Astrocyte (in vitro differentiated cells and primary cell): ENCODE measurements at regions not wholly inside any gene's neighbourhood (a gene's known extent, or its start where the extent isn't known, plus 50 kb on each side); places are given as distances from the start of the nearest gene placed in this dataset.
"Not testable (repeated sequence)": the region's sequence is repeated elsewhere in the genome, so short reads cannot be mapped to it uniquely, and the experiment has no call there.

Experiments
- DNase-seq: peaks from one replicate; pipeline ENCODE4 v3.0.0-alpha.2; 2010; ENCODE audit warnings: low read depth
- FAIRE-seq: peaks from 2 replicates; lab custom pipeline; 2011; peaks lifted over from hg19 to GRCh38; lab: Jason Lieb, UNC
- H2AFZ ChIP-seq: 2 replicates; pipeline ENCODE4 v1.6.0; 2012; ENCODE audit warnings: low read depth, low read length, inconsistent platforms
- H3K27ac ChIP-seq: 2 replicates; pipeline ENCODE4 v1.5.1; 2011; ENCODE audit warnings: low read depth, low read length, inconsistent platforms
- H3K27me3 ChIP-seq: 2 replicates; pipeline ENCODE4 v1.6.0; 2011; ENCODE audit warnings: low read length, inconsistent platforms; ENCODE audit not compliant: insufficient read depth
- H3K36me3 ChIP-seq: 2 replicates; pipeline ENCODE4 v1.5.1; 2011; ENCODE audit warnings: low read length, inconsistent platforms; ENCODE audit not compliant: insufficient read depth
- H3K4me1 ChIP-seq: 2 replicates; pipeline ENCODE4 v1.5.1; 2011; ENCODE audit warnings: low read length, inconsistent platforms; ENCODE audit not compliant: insufficient read depth
- H3K4me2 ChIP-seq: 2 replicates; pipeline ENCODE4 v1.6.0; 2012; ENCODE audit warnings: low read length, inconsistent platforms
- H3K4me3 ChIP-seq: 2 replicates; pipeline ENCODE4 v1.5.1; 2011; ENCODE audit warnings: low read depth, mild to moderate bottlenecking, low read length, inconsistent platforms; ENCODE audit not compliant: insufficient read depth
- H3K79me2 ChIP-seq: 2 replicates; pipeline ENCODE4 v1.6.0; 2012; ENCODE audit warnings: mild to moderate bottlenecking, low read length, inconsistent platforms; ENCODE audit not compliant: insufficient read depth
- H3K9ac ChIP-seq: 2 replicates; pipeline ENCODE4 v1.6.0; 2012; ENCODE audit warnings: mild to moderate bottlenecking, low read length, inconsistent platforms
- H3K9me3 ChIP-seq: 2 replicates; pipeline ENCODE4 v1.5.1; 2012; ENCODE audit warnings: low read depth, mild to moderate bottlenecking, low read length, inconsistent platforms; ENCODE audit not compliant: insufficient read depth
- H4K20me1 ChIP-seq: 2 replicates; pipeline ENCODE4 v1.6.0; 2012; ENCODE audit warnings: low read length, inconsistent platforms; ENCODE audit not compliant: insufficient read depth
- H3K27ac Mint-ChIP-seq: one replicate; pipeline ENCODE4 v1.8.0; 2021; ENCODE audit warnings: mild to moderate bottlenecking, mixed read lengths; ENCODE audit not compliant: unreplicated experiment
- H3K27me3 Mint-ChIP-seq: one replicate; pipeline ENCODE4 v1.8.0; 2021; ENCODE audit warnings: low read depth, mixed read lengths; ENCODE audit not compliant: unreplicated experiment
- H3K36me3 Mint-ChIP-seq: one replicate; pipeline ENCODE4 v1.8.0; 2021; ENCODE audit warnings: low read depth, mixed read lengths; ENCODE audit not compliant: unreplicated experiment
- H3K4me1 Mint-ChIP-seq: one replicate; pipeline ENCODE4 v1.8.0; 2021; ENCODE audit warnings: low read depth, mixed read lengths; ENCODE audit not compliant: unreplicated experiment
- H3K4me3 Mint-ChIP-seq: one replicate; pipeline ENCODE4 v1.8.0; 2021; ENCODE audit warnings: mild to moderate bottlenecking, moderate library complexity, mixed read lengths; ENCODE audit not compliant: unreplicated experiment
- H3K9me3 Mint-ChIP-seq: one replicate; pipeline ENCODE4 v1.8.0; 2021; ENCODE audit warnings: mild to moderate bottlenecking, mixed read lengths; ENCODE audit not compliant: unreplicated experiment
- CTCF ChIP-seq: IDR thresholded peaks from 2 replicates; pipeline ENCODE4 v1.5.1; 2011; ENCODE audit warnings: low read depth, mild to moderate bottlenecking, inconsistent platforms, low read length, moderate library complexity; ENCODE audit not compliant: insufficient read depth

- Mint-ChIP-seq H3K9me3 (peaks cover 12% of the 10 kb centered on the region), H3K36me3 (peaks cover 20% of the 10 kb centered on the region)
- H3K4me3 ChIP-seq, H3K27ac ChIP-seq, H3K4me1 Mint-ChIP-seq, H3K36me3 ChIP-seq, H3K27me3 Mint-ChIP-seq, H3K79me2 ChIP-seq, H4K20me1 ChIP-seq, H3K4me2 ChIP-seq, H3K27me3 ChIP-seq, H2AFZ ChIP-seq, H3K4me3 Mint-ChIP-seq, H3K9ac ChIP-seq, H3K27ac Mint-ChIP-seq, DNase-seq, H3K4me1 ChIP-seq: not testable (repeated sequence)
- FAIRE-seq: peak; percentile 59
- H3K9me3 ChIP-seq: peaks cover 29% of the 10 kb centered on the region
These were observed 102.8 kb upstream of the FBXO28 start for GRCh38 chr1:224011153-224011552.

GRCh38 chr1:224005973-224006372, 107.9 kb upstream of the FBXO28 start:
- H4K20me1 ChIP-seq, H3K4me1 ChIP-seq, H3K9me3 ChIP-seq, H3K79me2 ChIP-seq, H3K27ac Mint-ChIP-seq, FAIRE-seq, H3K27ac ChIP-seq, H3K4me1 Mint-ChIP-seq, H3K27me3 Mint-ChIP-seq, H2AFZ ChIP-seq, H3K36me3 ChIP-seq, H3K9ac ChIP-seq, H3K4me3 ChIP-seq, H3K4me3 Mint-ChIP-seq, DNase-seq, H3K27me3 ChIP-seq, H3K4me2 ChIP-seq: not testable (repeated sequence)
- Mint-ChIP-seq H3K36me3 (peaks cover 29% of the 10 kb centered on the region), H3K9me3 (peaks cover 12% of the 10 kb centered on the region)

- H3K9me3 Mint-ChIP-seq, H3K36me3 ChIP-seq, H3K4me2 ChIP-seq, H4K20me1 ChIP-seq, H3K4me1 Mint-ChIP-seq, H3K4me1 ChIP-seq, H2AFZ ChIP-seq, H3K27ac ChIP-seq, H3K4me3 ChIP-seq, DNase-seq, FAIRE-seq, H3K9ac ChIP-seq, H3K9me3 ChIP-seq, H3K79me2 ChIP-seq, H3K27me3 ChIP-seq, H3K27ac Mint-ChIP-seq, H3K27me3 Mint-ChIP-seq, H3K4me3 Mint-ChIP-seq: not testable (repeated sequence)
- peak; percentile 42 for TF ChIP-seq CTCF
- peaks cover 26% of the 10 kb centered on the region for H3K36me3 Mint-ChIP-seq
These were observed 109.2 kb upstream of the FBXO28 start for GRCh38 chr1:224004552-224005315.

DNA sequence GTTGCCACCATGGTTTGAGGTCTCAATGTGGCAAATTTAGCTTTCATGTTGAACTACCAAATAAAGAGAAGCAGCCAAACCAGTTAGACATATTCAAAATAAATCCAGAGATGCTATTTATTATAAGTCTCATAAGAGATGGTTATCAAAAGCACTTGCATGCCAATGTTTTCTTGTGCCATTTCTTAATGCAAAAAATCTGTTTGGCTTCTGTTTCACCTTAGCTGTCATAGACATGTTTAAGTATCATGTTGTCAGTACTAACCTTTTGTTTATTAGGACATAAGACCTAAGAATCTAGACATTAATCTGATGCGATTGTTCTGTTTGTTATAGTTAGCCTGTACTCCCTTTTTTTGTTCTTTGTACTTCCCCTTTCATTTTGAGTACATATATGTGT, 110.0 kb upstream of the FBXO28 start:
- H3K4me1 Mint-ChIP-seq, H3K79me2 ChIP-seq, H3K27ac ChIP-seq, DNase-seq, H3K27me3 Mint-ChIP-seq, H3K9ac ChIP-seq, H3K4me1 ChIP-seq, H3K27me3 ChIP-seq, H4K20me1 ChIP-seq, H3K4me3 ChIP-seq, H3K36me3 ChIP-seq, H3K4me3 Mint-ChIP-seq, H2AFZ ChIP-seq, H3K9me3 Mint-ChIP-seq, FAIRE-seq, H3K9me3 ChIP-seq, H3K27ac Mint-ChIP-seq, H3K4me2 ChIP-seq: not testable (repeated sequence)
- peaks cover 26% of the 10 kb centered on the region for H3K36me3 Mint-ChIP-seq

DNA sequence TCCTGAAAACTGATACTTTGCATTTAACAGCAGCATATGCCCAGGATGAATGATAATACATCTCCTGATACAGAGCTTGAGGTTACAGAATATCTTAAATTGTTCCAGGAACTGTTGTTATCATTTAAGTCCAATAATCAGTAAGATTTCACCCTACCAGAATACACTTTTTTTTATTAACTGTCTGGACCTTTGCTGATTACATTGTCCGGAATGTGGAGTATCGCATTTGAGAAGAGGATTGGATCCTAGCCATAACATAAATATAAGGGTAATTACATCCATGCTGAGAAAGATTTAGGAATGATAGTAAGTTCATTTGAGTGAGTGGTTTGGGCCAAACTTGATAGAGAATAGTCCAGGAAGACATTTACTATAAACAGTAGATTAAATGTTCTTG, 112.2 kb upstream of the FBXO28 start:
- not testable (repeated sequence) for H3K27ac Mint-ChIP-seq

More for the DNA sequence above, 112.2 kb upstream of the FBXO28 start:
- not testable (repeated sequence) for H3K9me3 Mint-ChIP-seq, H3K27ac ChIP-seq, H4K20me1 ChIP-seq, H3K4me2 ChIP-seq, H3K27me3 ChIP-seq, H3K4me3 Mint-ChIP-seq, H3K36me3 ChIP-seq, H2AFZ ChIP-seq, H3K4me1 ChIP-seq, H3K4me1 Mint-ChIP-seq, H3K9me3 ChIP-seq, FAIRE-seq, H3K9ac ChIP-seq, H3K79me2 ChIP-seq, DNase-seq, H3K4me3 ChIP-seq, H3K27me3 Mint-ChIP-seq
- peaks cover 13% of the 10 kb centered on the region for H3K36me3 Mint-ChIP-seq
